Anterior cingulate cortex (tissue), 58 donors: ENCODE measurements at regions not wholly inside any gene's neighbourhood (a gene's known extent, or its start where the extent isn't known, plus 50 kb on each side); places are given as distances from the start of the nearest gene placed in this dataset.

ENCODE experiments used
- DNase-seq, 58 donors: peaks; one replicate each; lab custom pipeline; 2025; lab: John Stamatoyannopoulos, UW

DNA sequence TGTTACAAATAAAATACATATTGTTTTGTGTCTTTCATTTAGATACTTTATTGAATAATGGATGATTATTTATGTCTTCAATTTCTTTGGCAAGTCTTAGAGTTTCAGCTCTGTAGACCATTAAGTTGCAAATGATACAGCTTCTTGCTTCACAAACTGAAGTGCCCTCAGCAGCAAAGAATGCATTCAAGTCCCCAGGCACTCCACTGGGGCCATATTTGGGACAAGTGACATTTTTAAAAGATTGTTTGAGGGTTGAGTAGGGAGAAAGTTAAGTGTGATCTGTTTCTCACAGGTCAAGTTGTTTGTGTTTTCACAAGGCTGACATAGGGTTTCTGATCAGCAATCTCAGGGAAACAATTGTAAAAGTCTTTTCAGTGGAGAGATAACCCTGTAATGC, 400.7 kb downstream of the PLA2G4A start:
- no peak for DNase-seq

DNA sequence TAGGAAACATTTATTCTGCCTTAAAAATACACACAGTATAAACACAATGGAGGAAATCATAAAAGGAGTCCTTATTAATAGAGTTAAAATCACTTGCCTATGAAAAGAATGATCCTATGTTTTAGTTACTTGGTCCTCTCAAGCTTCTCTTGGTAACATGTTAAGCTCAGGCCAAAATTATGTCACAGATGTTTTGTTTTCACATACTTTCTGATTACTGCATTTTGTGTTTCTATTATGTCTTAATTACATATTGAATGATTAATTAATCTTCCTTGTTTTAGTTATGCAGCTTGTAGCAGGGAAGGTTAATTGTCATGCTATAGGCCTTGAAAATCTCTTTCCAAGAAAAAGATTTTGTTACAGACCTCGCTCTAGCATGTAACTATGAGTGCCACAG, 406.0 kb downstream of the PLA2G4A start:
- no peak for DNase-seq

- DNase-seq: no peak
Measured at GRCh38 chr1:187236199-187236598, 407.4 kb downstream of the PLA2G4A start.

DNA sequence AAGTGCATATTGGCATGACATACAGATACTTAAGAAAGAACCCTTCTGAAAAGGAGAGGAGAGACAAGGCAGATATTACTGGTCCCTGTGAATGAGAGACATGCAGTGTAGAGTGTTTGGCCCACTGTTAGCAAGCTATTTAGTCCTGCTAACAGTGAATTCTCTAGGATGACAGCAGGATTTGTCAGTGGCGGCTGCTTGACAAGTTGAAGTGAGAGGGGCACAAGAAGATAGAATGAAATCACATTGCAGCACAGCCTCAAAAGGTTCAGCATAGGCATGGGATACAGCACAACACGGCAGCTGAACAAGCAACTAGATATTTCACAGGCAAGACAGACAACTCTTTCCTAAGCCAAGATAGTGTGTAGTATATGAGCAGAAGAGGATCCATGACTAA, 407.9 kb downstream of the PLA2G4A start:
- DNase-seq: no peak

GRCh38 chr1:187237542-187237941, 408.8 kb downstream of the PLA2G4A start:
- no peak for DNase-seq

DNA sequence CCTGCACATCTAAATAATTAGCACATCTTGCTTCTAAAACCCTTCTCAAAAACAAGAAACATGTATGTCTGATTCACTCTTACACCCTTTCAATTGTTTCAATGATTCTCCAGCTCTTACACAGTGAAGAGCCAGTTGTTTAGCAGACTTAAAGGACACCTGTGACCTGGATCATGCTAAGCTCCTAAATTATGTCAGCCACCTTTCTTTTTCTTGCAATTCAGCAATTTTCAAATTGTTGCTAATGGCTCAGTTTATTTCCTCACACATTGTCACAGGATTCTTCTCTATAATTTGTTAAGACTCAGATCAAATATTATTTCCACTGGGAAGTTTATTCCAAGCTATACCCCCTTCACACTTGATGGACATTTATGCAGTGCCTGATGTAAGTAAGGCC, 413.2 kb downstream of the PLA2G4A start:
- DNase-seq: no peak

DNA sequence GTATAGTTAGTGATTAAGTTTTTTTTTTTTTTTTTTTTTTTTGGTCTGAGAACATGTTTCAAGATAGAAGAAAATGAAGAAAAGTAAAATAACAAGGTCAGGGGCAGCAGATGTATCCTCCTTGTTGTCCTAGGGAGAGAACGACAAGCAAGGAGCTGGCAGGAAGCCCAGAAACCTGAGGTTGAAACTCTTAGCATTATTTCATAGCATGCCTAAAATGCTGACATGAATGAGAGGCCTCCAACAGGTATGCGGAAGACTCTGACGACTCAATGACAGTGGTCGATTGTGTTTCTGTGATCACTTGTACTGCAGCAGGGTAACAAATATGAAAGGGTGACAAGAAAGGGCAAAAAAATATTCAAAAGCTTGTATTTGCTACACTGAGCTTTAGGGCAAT, 415.9 kb downstream of the PLA2G4A start:
- DNase-seq: no peak

GRCh38 chr1:187245201-187245600, 416.5 kb downstream of the PLA2G4A start:
- DNase-seq: no peak

GRCh38 chr1:187249196-187249595, 420.4 kb downstream of the PLA2G4A start:
- no peak for DNase-seq

- no peak for DNase-seq
Measured at GRCh38 chr1:187252923-187253322, 424.2 kb downstream of the PLA2G4A start.

GRCh38 chr1:187257476-187257875, 428.7 kb downstream of the PLA2G4A start:
- no peak for DNase-seq

- DNase-seq: peak in 10 of 58 donors; percentile 1 to 68 (median 4)
Measured at GRCh38 chr1:187261637-187262036, 432.9 kb downstream of the PLA2G4A start.

- no peak for DNase-seq
Measured at GRCh38 chr1:187262731-187263130, 434.0 kb downstream of the PLA2G4A start.

DNA sequence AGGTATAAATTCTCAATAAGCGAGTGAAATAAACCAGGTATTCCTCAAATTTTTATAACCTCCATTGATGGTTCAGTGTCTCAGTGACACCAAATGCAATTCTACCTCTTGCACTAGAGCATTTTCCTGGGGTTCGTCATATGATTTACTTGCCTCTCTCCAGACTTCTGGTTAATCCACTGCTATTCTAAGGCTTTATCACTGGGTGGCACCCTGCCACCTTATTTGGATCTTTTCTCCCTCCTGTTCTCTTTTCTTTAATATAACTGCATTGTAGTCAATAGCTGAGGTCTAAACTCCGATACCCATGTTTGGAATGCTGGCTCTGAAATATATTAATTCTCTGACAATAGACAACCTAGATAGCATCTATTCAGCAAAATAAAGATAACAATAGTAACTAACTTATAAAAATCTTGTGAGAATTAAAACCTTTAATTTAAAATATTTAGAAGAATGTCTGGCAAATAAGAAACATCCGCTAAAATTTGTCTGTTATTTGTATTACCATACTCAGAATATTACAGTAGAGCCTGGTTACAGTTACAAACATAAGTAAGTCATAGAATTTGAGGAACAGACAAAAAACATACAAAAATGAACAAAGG, 436.4 kb downstream of the PLA2G4A start:
- peak in 34 of 58 donors; percentile 2 to 66 (median 20) for DNase-seq

- no peak for DNase-seq
Measured at GRCh38 chr1:187266051-187266450, 437.3 kb downstream of the PLA2G4A start.

DNA sequence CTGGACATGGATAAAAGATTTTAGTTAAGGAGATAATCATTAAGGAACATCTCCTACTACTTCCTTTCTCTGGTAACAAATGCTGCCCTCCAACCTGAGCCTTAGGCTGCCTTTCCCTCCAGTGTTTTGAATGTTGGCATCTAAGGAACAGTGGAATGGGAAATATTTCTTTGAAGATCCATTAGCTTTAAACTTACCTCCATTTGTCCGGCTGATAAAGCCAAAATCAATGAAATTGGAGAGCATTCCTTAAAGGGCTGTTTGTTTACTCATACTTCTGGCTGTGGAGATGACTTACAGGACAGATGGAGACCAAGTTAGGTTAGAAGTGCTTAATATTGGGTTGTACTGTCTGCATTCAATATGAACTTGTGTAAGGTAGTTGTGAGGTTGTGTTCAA, 439.1 kb downstream of the PLA2G4A start:
- no peak for DNase-seq

DNA sequence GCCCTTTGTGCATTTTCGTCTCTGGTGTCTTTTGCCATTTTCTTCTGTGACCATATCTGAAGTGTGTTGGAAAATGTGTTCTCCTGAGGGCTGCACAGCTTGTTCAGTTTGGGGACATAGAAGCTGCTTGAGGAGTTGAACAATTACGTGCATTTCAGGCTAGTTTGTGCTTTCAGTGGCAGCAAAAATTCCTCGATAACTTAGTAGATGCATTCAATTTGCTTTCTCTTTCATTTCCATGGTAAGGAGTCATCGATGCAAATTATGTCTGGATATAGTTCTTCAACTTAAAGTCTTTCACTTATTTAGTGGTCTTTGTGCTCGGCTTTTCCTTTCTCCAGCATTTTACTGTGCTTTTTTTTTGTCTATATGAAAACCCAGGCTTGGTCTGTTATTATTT, 441.5 kb downstream of the PLA2G4A start:
- DNase-seq: no peak

GRCh38 chr1:187275346-187275745, 446.6 kb downstream of the PLA2G4A start:
- DNase-seq: no peak

GRCh38 chr1:187275985-187276575, 447.3 kb downstream of the PLA2G4A start:
- DNase-seq: no peak

GRCh38 chr1:187276677-187277076, 447.9 kb downstream of the PLA2G4A start:
- no peak for DNase-seq

DNA sequence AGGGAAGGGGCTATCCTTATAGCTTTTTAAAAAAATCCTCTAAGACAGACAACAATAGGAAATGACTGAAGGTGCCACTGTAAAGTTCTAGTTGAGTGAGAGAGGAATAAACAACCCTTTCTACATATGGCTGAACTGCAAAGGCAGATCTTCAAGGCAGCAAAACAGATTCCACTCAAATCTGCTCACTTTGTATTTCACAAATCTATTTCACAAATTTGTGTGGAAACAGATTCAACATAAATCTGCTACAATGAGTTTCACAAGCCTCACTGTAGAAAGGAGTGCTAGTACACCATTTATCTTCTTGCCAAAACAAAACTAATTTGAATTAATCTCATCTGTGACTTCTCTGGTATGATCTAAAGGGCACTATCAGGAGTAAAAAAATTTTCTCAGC, 451.3 kb downstream of the PLA2G4A start:
- no peak for DNase-seq

DNA sequence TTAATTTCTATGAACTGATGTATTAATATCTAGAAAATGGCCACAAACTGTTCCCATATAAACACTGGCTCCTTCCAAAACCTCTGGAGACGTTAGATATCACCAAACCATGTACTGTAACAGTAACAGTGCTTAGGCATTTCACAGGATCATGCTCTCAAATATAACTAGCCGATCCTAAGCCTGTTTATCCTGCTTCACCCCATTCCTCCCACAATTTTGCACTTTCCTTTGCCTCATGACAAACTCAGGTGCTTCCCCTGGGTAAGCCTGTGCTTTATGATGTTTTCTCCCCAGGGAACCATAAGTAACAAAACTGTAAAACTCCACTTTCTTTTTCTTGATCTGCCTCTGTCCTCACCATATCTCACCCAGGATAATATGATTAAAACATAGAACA, 452.3 kb downstream of the PLA2G4A start:
- no peak for DNase-seq

GRCh38 chr1:187283984-187284383, 455.2 kb downstream of the PLA2G4A start:
- no peak for DNase-seq
